Testis (tissue), 2 donors: ENCODE measurements at regions not wholly inside any gene's neighbourhood (a gene's known extent, or its start where the extent isn't known, plus 50 kb on each side); places are given as distances from the start of the nearest gene placed in this dataset.

Source experiments
- DNase-seq: peaks from one replicate; pipeline ENCODE4 v3.0.0-alpha.2; 2019
- H3K27ac ChIP-seq, 2 donors: fragments of 200-600 bp; sonication (generic); one replicate each; pipeline ENCODE4 v1.5.1; 2019
- H3K27me3 ChIP-seq: fragments of 200-600 bp; sonication (generic); one replicate; pipeline ENCODE4 v1.5.1; 2019
- H3K36me3 ChIP-seq: fragments of 200-600 bp; sonication (generic); one replicate; pipeline ENCODE4 v1.5.1; 2017; ENCODE audit warnings: low read depth; ENCODE audit errors: missing control alignments
- H3K4me1 ChIP-seq: fragments of 200-600 bp; sonication (generic); one replicate; pipeline ENCODE4 v1.5.1; 2019
- H3K4me3 ChIP-seq, 2 donors: fragments of 200-600 bp; sonication (generic); one replicate each; pipeline ENCODE4 v1.5.1; 2017 to 2019
- H3K9me3 ChIP-seq: fragments of 200-600 bp; sonication (generic); one replicate; pipeline ENCODE4 v1.5.1; 2017
- CTCF ChIP-seq, 3 experiments: fragments of 450-650 bp in 2 of 3; fragments of 200-600 bp in 1 of 3; sonication (generic) in 1 of 3; IDR thresholded peaks; one replicate each; pipeline ENCODE4 v1.5.1; 2016 to 2019; ENCODE audit warnings: antibody characterized with exemption in 3 of 3, mild to moderate bottlenecking in 2 of 3, moderate library complexity in 1 of 3
- POLR2A ChIP-seq: fragments of 450-650 bp; IDR thresholded peaks from one replicate; pipeline ENCODE4 v1.6.1; 2017; ENCODE audit warnings: antibody characterized with exemption, mild to moderate bottlenecking, moderate library complexity
- WGBS, 2 donors: methylation state at CpG; one replicate each; pipeline ENCODE4 v1.1.5; 2018; 5-methylcytosine and 5-hydroxymethylcytosine counted together
- intact Hi-C: fragments of 100-400 bp; cut with DNase I; formaldehyde crosslinking; loops from one replicate; pipeline ENCODE4 v1.15.1; 2023; ENCODE audit warnings: low total_unique reads

DNA sequence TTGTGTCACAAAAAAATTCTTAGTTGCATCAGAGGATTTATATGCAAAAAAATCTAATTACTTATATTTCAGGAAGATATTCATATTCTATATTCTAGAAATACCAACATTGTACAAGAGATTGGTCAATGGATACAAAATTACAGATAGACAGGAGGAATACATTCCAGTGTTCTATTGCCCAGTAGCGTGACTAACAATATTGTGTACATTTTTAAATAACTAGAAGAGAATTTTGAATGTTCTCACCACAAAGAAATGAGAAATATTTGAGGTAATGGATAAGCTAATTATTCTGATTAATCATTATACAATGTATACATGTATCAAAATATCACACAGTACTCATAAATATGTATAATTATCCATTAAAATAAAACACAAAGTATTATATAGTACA is 253.3 kb downstream of the IPMK start:
- Histone ChIP-seq H3K4me3 (no peak overlapping the region), H3K27ac (no peak overlapping the region), H3K9me3 (no peaks in the 10 kb centered on the region), H3K4me1 (no peaks in the 10 kb centered on the region), H3K27me3 (no peaks in the 10 kb centered on the region), H3K36me3 (no peaks in the 10 kb centered on the region)
- intact Hi-C loops, result no loop called here
- no peak for TF ChIP-seq POLR2A
- no peak for TF ChIP-seq CTCF (IDR thresholded peaks at IDR 0.05)
- WGBS, 2 donors, result 86 to 88% methylated on average over 1 of the region's 1 CpG
- DNase-seq, result no peak

DNA sequence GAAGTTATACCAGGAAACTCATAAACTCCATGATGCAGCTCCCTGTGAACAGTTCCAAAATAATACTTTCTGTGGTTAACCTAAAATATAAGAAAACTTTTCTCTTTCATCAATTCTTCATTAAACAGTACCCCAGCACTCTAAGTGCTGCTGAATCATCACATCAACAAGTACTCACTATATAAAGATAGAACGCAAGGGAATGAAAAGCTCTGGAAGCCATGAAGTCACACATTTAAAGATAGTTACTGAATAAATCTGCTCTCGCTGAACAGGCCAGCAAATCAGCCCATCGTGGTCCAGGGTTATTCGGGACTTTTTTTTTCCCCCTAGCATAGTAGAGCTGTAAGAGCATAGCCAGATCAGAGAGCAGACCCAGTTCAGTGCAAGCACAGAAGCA is 254.3 kb downstream of the IPMK start:
- no peaks in the 10 kb centered on the region for H3K36me3 ChIP-seq
- H3K9me3 ChIP-seq, result no peaks in the 10 kb centered on the region
- intact Hi-C loops, result no loop called here
- DNase-seq, result no peak
- TF ChIP-seq CTCF (IDR thresholded peaks at IDR 0.05), result no peak
- TF ChIP-seq POLR2A, result no peak
- H3K27me3 ChIP-seq, result no peaks in the 10 kb centered on the region
- WGBS, 2 donors, result 90 to 92% methylated on average over 4 of the region's 4 CpGs
- no peak overlapping the region for H3K27ac ChIP-seq
- no peaks in the 10 kb centered on the region for H3K4me1 ChIP-seq
- H3K4me3 ChIP-seq, result no peak overlapping the region

- intact Hi-C loops, result no loop called here
- Histone ChIP-seq H3K36me3 (no peaks in the 10 kb centered on the region), H3K4me3 (no peak overlapping the region), H3K9me3 (no peaks in the 10 kb centered on the region), H3K4me1 (no peaks in the 10 kb centered on the region), H3K27ac (no peak overlapping the region), H3K27me3 (no peaks in the 10 kb centered on the region)
- DNase-seq, result no peak
- WGBS, 2 donors, result 85 to 86% methylated on average over 5 of the region's 5 CpGs
- TF ChIP-seq CTCF (IDR thresholded peaks at IDR 0.05), result no peak
- no peak for TF ChIP-seq POLR2A
These were observed 257.5 kb downstream of the IPMK start for GRCh38 chr10:58010073-58010702.

GRCh38 chr10:58003945-58004344 is 263.7 kb downstream of the IPMK start:
- intact Hi-C loops, result no loop called here
- H3K27me3 ChIP-seq, result no peaks in the 10 kb centered on the region
- WGBS, 2 donors, result 19 to 32% methylated on average over 2 of the region's 2 CpGs
- no peak overlapping the region for H3K27ac ChIP-seq
- DNase-seq, result peak; percentile 57
- H3K36me3 ChIP-seq, result no peaks in the 10 kb centered on the region
- H3K4me1 ChIP-seq, result no peaks in the 10 kb centered on the region
- H3K9me3 ChIP-seq, result no peaks in the 10 kb centered on the region
- H3K4me3 ChIP-seq, result no peak overlapping the region
- TF ChIP-seq CTCF (IDR thresholded peaks at IDR 0.05), result no peak
- TF ChIP-seq POLR2A, result no peak

DNA sequence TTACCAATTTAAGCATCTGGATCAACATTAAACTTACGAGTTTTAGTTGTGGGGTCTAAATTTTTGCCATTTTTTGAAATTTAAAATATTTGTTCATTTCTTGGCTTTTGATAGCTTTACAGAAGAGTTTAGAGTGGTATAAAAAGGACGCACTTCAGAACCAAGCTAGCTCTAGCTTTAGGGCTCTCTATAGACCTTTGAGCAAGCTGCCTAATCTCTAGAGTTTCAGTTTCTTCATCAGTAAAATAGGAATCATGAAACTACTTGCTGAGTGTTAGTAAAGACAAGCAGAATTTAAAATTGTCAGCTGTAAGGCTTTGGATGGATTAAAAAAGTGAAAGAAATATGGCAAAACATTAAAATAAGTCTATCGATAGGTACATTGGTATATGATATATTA is 266.5 kb downstream of the IPMK start:
- no peaks in the 10 kb centered on the region for H3K9me3 ChIP-seq
- H3K27me3 ChIP-seq, result no peaks in the 10 kb centered on the region
- 88 to 94% methylated on average over 3 of the region's 3 CpGs for WGBS, 2 donors
- H3K4me3 ChIP-seq, result no peak overlapping the region
- DNase-seq, result no peak
- TF ChIP-seq CTCF (IDR thresholded peaks at IDR 0.05), result no peak
- no peak for TF ChIP-seq POLR2A
- intact Hi-C loops, result no loop called here
- no peaks in the 10 kb centered on the region for H3K36me3 ChIP-seq
- no peak overlapping the region for H3K27ac ChIP-seq
- H3K4me1 ChIP-seq, result no peaks in the 10 kb centered on the region
